Activated T-helper 17 cell treated with anti-CD3 and anti-CD28 coated beads, Interleukin-2, amount 50 U/mL, for 72 hours (primary cell): ENCODE measurements at regions not wholly inside any gene's neighbourhood (a gene's known extent, or its start where the extent isn't known, plus 50 kb on each side); places are given as distances from the start of the nearest gene placed in this dataset.
"Not testable (repeated sequence)": the region's sequence is repeated elsewhere in the genome, so short reads cannot be mapped to it uniquely, and the experiment has no call there.

Experiments used
- ATAC-seq: fragments of 150-1000 bp; cut with Tn5 transposase; replicated peaks from 2 replicates; pipeline ENCODE4 v1.10.0; 2021; ENCODE audit warnings: mild to moderate bottlenecking, moderate library complexity
- H3K27ac Mint-ChIP-seq: one replicate; pipeline ENCODE4 v1.8.0; 2022; ENCODE audit warnings: mixed read lengths
- H3K27me3 Mint-ChIP-seq: one replicate; pipeline ENCODE4 v1.8.0; 2022; ENCODE audit warnings: mixed read lengths
- H3K36me3 Mint-ChIP-seq: one replicate; pipeline ENCODE4 v1.8.0; 2022; ENCODE audit warnings: low read depth, mild to moderate bottlenecking, mixed read lengths
- H3K4me1 Mint-ChIP-seq: one replicate; pipeline ENCODE4 v1.8.0; 2022; ENCODE audit warnings: mixed read lengths
- H3K4me3 Mint-ChIP-seq: one replicate; pipeline ENCODE4 v1.8.0; 2022; ENCODE audit warnings: mild to moderate bottlenecking, mixed read lengths
- H3K9me3 Mint-ChIP-seq: one replicate; pipeline ENCODE4 v1.8.0; 2022; ENCODE audit warnings: mixed read lengths

GRCh38 chr10:47156873-47157272, 143.1 kb upstream of the GDF10 start:
- Mint-ChIP-seq H3K9me3 (peaks cover 18% of the 10 kb centered on the region), H3K27me3 (peaks cover 10% of the 10 kb centered on the region), H3K36me3 (no peaks in the 10 kb centered on the region), H3K4me3 (no peak overlapping the region), H3K27ac (no peak overlapping the region), H3K4me1 (peaks cover 13% of the 10 kb centered on the region)
- ATAC-seq: no peak

GRCh38 chr10:47158116-47159071, 141.6 kb upstream of the GDF10 start:
- peaks cover 14% of the 10 kb centered on the region for H3K9me3 Mint-ChIP-seq
- ATAC-seq: no peak
- no peak overlapping the region for H3K27ac Mint-ChIP-seq
- H3K4me1 Mint-ChIP-seq: peaks cover 6% of the 10 kb centered on the region
- no peaks in the 10 kb centered on the region for H3K36me3 Mint-ChIP-seq
- H3K4me3 Mint-ChIP-seq: no peak overlapping the region
- H3K27me3 Mint-ChIP-seq: peaks cover 12% of the 10 kb centered on the region

GRCh38 chr10:47159361-47160260, 140.4 kb upstream of the GDF10 start:
- Mint-ChIP-seq H3K36me3 (no peaks in the 10 kb centered on the region), H3K9me3 (peaks cover 8% of the 10 kb centered on the region), H3K4me1 (peaks cover 5% of the 10 kb centered on the region), H3K4me3 (no peak overlapping the region), H3K27ac (no peak overlapping the region), H3K27me3 (peaks cover 12% of the 10 kb centered on the region)
- no peak for ATAC-seq

DNA sequence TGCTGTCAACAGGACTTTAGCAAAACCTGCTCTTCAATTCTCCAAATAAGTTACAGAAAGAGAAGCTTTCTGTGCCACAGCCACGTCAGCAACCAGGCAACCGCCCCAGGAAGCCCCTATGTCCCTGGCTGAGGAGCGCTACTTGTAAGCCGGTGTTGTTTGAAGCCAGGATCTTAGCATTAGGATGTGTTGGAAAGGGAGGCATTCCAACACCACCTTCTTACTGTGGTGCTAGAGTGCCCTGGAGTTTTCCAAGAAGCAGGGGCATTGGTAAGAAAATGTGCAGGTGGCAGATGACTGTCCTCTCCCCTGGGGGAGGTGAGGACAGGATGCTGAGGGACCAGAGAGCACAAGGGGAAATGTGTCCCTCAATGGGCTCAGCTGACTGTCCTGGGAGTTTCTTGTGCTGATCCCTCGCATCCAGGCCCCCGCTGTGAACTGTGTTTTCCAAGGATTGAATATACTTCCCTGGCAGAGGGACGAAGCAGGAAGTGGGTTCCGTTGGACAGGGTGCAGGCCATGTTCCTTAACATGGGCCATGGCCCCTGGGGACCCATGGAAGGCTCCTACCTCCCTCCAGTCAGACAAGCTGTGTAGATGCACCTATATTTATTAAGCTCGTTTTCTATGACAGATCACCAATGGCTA, 139.6 kb upstream of the GDF10 start:
- no peak overlapping the region for H3K4me3 Mint-ChIP-seq
- ATAC-seq: no peak
- peaks cover 12% of the 10 kb centered on the region for H3K27me3 Mint-ChIP-seq
- peak overlapping the region; percentile 8 for H3K27ac Mint-ChIP-seq
- H3K4me1 Mint-ChIP-seq: peaks cover 5% of the 10 kb centered on the region
- H3K9me3 Mint-ChIP-seq: peaks cover 7% of the 10 kb centered on the region
- H3K36me3 Mint-ChIP-seq: no peaks in the 10 kb centered on the region

DNA sequence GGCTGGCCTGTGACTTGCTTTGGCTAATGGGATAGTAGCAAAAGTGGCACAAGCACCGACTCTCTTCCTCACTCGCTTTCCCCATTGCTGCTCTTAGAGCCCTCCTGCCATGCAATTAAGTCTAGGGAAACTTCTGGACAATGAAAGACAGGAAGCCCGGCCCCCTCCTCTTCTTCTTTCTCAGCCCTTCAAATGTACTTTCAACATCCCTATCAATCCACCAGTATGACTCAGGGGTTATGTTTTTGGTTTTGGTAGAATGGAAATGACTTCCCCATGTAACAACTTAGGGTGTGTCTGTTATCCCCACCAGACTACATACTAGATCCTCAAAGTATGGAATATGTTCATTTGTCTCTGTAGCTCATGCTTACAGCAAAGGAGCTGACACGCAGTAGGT, 139.0 kb upstream of the GDF10 start:
- Mint-ChIP-seq H3K36me3 (no peaks in the 10 kb centered on the region), H3K4me1 (peaks cover 5% of the 10 kb centered on the region), H3K27me3 (peaks cover 12% of the 10 kb centered on the region), H3K27ac (peak overlapping the region; percentile 8), H3K4me3 (no peak overlapping the region), H3K9me3 (peaks cover under 1% of the 10 kb centered on the region)
- ATAC-seq: peak; percentile 55

GRCh38 chr10:47161465-47161864, 138.5 kb upstream of the GDF10 start:
- no peak overlapping the region for H3K27ac Mint-ChIP-seq
- no peaks in the 10 kb centered on the region for H3K36me3 Mint-ChIP-seq
- peak; percentile 61 for ATAC-seq
- H3K9me3 Mint-ChIP-seq: no peaks in the 10 kb centered on the region
- no peak overlapping the region for H3K4me3 Mint-ChIP-seq
- H3K4me1 Mint-ChIP-seq: peaks cover 5% of the 10 kb centered on the region
- peaks cover 12% of the 10 kb centered on the region for H3K27me3 Mint-ChIP-seq

DNA sequence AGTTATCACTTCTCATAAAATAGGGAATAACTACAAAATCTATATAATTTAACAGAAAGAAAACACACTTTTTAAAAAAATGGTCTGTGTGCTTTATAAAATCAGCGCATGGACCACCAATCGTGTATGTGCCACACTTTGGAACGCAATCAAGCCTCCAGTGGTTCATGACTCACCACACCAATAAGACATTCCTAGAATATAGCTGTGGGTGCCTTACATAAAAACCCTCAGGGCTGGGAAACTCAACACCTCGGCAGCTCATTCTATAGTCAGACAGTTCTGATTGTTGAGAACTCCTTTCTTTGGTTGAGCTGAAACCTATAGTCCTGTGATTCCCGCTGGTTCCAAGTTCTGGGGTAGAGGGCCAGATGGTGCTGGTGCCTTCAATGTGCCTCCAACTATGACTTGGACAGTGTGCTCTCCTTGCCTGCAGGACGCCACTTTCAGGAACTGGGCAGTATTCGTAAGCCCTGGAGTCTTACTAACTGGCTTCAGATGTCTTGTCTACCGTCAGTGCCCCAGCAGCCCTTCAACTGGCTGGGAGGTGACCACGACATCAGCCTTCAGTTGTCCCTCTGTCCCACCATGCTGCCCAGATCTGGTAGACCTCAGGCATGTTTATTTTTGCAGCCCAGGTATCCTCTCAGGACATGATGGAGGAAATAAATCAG, 135.7 kb upstream of the GDF10 start:
- H3K27ac Mint-ChIP-seq: no peak overlapping the region
- peak overlapping the region; percentile 82 for H3K4me3 Mint-ChIP-seq
- no peaks in the 10 kb centered on the region for H3K36me3 Mint-ChIP-seq
- no peak for ATAC-seq
- H3K4me1 Mint-ChIP-seq: peaks cover 5% of the 10 kb centered on the region
- no peaks in the 10 kb centered on the region for H3K9me3 Mint-ChIP-seq
- H3K27me3 Mint-ChIP-seq: peaks cover 12% of the 10 kb centered on the region

DNA sequence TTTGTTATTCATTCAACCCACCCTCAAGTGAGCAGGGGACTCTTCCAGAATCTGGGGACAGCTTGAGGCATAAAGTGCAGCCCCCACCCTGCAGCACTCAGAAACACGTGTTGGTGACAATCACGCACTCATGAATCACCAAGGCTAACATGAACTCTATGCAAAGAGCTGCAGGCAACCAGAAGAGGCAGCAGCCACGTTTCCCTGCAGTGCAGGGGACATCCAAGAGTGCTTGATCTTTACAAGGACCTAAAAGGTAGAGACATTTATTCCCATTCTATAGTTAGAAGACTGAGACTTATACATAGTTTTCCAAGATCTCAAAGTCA, 135.2 kb upstream of the GDF10 start:
- Mint-ChIP-seq H3K36me3 (no peaks in the 10 kb centered on the region), H3K4me1 (peaks cover 5% of the 10 kb centered on the region), H3K4me3 (peak overlapping the region; percentile 82), H3K9me3 (no peaks in the 10 kb centered on the region), H3K27ac (no peak overlapping the region), H3K27me3 (peaks cover 12% of the 10 kb centered on the region)
- ATAC-seq: no peak

DNA sequence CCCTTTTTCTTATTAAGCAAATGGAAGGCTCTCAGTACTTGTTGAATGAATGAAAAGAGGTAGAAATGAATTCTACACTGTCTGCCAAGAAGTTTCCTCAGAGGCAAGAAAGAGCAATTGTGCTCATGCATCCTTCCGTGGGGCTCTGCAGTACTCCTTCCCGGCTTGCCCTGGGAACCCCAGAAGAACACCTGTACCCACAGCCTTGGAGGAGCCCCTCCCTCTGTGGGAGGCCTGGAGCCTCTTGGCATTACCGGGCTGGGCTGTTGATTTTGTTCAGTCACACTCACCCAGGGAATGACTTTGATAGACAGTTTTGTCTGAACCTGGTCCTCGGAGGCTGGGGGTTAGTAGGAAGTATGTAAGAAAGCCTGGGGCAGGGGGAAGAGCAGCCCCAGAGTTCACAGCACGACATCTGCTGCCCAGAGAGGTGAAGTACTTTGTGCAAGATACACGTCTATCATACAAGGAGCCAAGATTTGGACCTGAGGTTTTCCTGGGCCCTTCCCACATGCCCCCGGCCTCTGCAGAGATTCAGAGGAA, 134.8 kb upstream of the GDF10 start:
- ATAC-seq: peak; percentile 48
- Mint-ChIP-seq H3K36me3 (no peaks in the 10 kb centered on the region), H3K9me3 (no peaks in the 10 kb centered on the region), H3K27ac (peak overlapping the region; percentile 80), H3K27me3 (peaks cover 12% of the 10 kb centered on the region), H3K4me3 (peak overlapping the region; percentile 82), H3K4me1 (peaks cover 5% of the 10 kb centered on the region)

GRCh38 chr10:47165711-47166404, 134.1 kb upstream of the GDF10 start:
- peak overlapping the region; percentile 80 for H3K27ac Mint-ChIP-seq
- ATAC-seq: peak; percentile 66
- peaks cover 12% of the 10 kb centered on the region for H3K27me3 Mint-ChIP-seq
- no peaks in the 10 kb centered on the region for H3K9me3 Mint-ChIP-seq
- H3K4me3 Mint-ChIP-seq: peak overlapping the region; percentile 82
- H3K36me3 Mint-ChIP-seq: no peaks in the 10 kb centered on the region
- peaks cover 4% of the 10 kb centered on the region for H3K4me1 Mint-ChIP-seq

DNA sequence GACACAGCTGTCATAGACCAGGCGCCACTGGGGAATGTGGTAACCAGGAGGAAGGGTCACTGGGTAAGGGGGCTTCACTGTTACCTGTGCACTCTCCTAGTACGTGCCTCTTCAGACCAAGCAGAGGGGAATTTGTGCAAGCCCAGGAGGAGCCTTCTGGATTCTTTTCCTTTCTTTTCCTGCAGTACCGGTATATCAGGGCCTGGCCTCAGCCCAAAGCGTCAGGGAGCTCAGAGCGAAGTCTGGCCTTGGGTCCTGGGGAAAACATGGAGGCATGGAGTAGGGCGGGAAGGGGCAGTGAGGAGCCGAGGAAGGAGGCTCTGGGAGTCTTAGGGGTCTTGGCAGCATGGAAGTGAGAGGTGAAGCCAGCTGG, 133.6 kb upstream of the GDF10 start:
- Mint-ChIP-seq H3K27ac (peak overlapping the region; percentile 80), H3K27me3 (peaks cover 7% of the 10 kb centered on the region), H3K36me3 (no peaks in the 10 kb centered on the region), H3K9me3 (no peaks in the 10 kb centered on the region), H3K4me1 (no peaks in the 10 kb centered on the region), H3K4me3 (peak overlapping the region; percentile 82)
- ATAC-seq: no peak

DNA sequence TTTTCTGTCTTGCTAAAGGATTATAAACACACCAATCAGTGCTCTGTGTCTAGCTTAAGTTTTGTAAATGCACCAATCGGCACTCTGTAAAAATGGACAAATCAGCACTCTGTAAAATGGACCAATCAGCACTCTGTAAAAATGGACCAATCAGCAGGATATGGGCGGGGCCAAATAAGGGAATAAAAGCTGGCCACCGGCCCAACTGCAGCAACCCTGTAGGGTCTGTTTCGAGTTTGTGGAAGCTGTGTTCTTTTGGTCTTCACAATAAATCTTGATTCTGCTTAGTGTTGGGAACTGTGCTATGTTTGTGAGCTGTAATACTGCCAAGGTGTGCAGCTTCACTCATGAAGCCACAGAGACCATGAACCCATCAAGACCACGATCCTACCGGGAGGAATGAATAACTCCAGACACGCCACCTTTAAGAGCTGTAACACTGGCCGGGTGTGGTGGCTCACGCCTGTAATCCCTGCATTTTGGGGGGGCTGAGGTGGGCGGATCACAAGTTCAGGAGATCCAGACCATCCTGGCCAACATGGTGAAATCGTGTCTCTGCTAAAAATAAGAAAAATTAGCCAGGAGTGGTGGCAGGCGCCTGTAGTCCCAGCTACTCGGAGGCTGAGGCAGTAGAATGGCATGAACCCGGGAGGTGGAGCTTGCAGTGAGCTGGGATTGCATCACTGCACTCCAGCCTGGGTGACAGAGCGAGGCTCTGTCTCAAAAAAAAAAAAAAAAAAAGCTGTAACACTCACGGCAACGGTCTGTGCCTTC, 133.0 kb upstream of the GDF10 start:
- Mint-ChIP-seq H3K27ac (peak overlapping the region; percentile 80), H3K4me3 (peak overlapping the region; percentile 82)
- not testable (repeated sequence) for H3K36me3 Mint-ChIP-seq, H3K4me1 Mint-ChIP-seq, H3K9me3 Mint-ChIP-seq, H3K27me3 Mint-ChIP-seq, ATAC-seq

- Mint-ChIP-seq H3K27me3 (no peaks in the 10 kb centered on the region), H3K36me3 (no peaks in the 10 kb centered on the region)
Observed at GRCh38 chr10:47167591-47167990, 132.4 kb upstream of the GDF10 start.

More at GRCh38 chr10:47167591-47167990, 132.4 kb upstream of the GDF10 start:
- no peak overlapping the region for H3K4me3 Mint-ChIP-seq
- no peak for ATAC-seq
- no peaks in the 10 kb centered on the region for H3K9me3 Mint-ChIP-seq
- H3K27ac Mint-ChIP-seq: no peak overlapping the region
- no peaks in the 10 kb centered on the region for H3K4me1 Mint-ChIP-seq
